ENCODE measurements at regions not wholly inside any gene's neighbourhood (a gene's known extent, or its start where the extent isn't known, plus 50 kb on each side); places are given as distances from the start of the nearest gene placed in this dataset.

DNA sequence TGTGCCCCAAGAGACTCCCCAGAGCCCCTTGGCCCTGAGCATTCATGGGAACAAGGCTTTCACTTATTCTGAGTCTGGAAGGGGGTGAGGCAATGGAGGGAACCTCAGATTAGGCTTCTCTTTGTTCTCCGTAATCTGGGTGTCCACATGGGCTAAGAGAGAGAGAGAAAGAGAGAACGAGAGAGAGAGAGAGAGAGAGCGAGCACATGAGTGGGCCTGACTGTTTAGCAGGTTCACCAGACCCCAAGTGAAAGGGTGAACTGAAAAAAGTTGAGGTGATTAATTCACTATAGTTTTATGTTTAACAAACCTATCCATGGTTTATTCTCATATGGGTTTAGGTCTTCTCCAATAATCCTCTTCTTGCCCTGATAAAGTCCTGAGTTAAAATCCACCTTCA lies 183.4 kb upstream of the VASH1 start:
- Histone ChIP-seq H3K36me3 (no peaks in the 10 kb centered on the region), H3K4me3 (no peak overlapping the region), H3K9me3 (peaks cover 0 to 5% (median 0%) of the 10 kb centered on the region in 8 donors), H3K27ac (no peak overlapping the region), H3K4me1 (peaks cover 0 to 16% (median 6%) of the 10 kb centered on the region in 6 donors), H3K27me3 (replicated peaks in 1 of 7) (peaks cover 0 to 11% (median 0%) of the 10 kb centered on the region in 7 donors)
- 88 to 95% (median 92%) methylated on average over 3 of the region's 3 CpGs for WGBS, 5 donors
- no peak for TF ChIP-seq POLR2A (IDR thresholded peaks at IDR 0.05)
- TF ChIP-seq, protein P1, sequence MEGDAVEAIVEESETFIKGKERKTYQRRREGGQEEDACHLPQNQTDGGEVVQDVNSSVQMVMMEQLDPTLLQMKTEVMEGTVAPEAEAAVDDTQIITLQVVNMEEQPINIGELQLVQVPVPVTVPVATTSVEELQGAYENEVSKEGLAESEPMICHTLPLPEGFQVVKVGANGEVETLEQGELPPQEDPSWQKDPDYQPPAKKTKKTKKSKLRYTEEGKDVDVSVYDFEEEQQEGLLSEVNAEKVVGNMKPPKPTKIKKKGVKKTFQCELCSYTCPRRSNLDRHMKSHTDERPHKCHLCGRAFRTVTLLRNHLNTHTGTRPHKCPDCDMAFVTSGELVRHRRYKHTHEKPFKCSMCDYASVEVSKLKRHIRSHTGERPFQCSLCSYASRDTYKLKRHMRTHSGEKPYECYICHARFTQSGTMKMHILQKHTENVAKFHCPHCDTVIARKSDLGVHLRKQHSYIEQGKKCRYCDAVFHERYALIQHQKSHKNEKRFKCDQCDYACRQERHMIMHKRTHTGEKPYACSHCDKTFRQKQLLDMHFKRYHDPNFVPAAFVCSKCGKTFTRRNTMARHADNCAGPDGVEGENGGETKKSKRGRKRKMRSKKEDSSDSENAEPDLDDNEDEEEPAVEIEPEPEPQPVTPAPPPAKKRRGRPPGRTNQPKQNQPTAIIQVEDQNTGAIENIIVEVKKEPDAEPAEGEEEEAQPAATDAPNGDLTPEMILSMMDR (IDR thresholded peaks at IDR 0.05 in 8 of 11, conservative IDR thresholded peaks at IDR 0.05 in 3 of 11): no peak
- TF ChIP-seq POLR2AphosphoS5 (IDR thresholded peaks at IDR 0.05): no peak
- DNase-seq: no peak
- intact Hi-C loops (cut with DNase I; ENCODE audit: low total_unique reads): no loop called here

- intact Hi-C loops (cut with DNase I; ENCODE audit: low total_unique reads): no loop called here
- WGBS, 5 donors: 76 to 96% (median 86%) methylated on average over 2 of the region's 2 CpGs
- DNase-seq: no peak
Measured at GRCh38 chr14:76580399-76580798, 180.9 kb upstream of the VASH1 start.

GRCh38 chr14:76580967-76581366 lies 180.3 kb upstream of the VASH1 start:
- Histone ChIP-seq H3K4me3 (no peak overlapping the region), H3K27ac (no peak overlapping the region), H3K36me3 (no peaks in the 10 kb centered on the region), H3K27me3 (replicated peaks in 1 of 7) (no peaks in the 10 kb centered on the region), H3K4me1 (peaks cover 0 to 35% (median 16%) of the 10 kb centered on the region in 6 donors), H3K9me3 (peaks cover 0 to 5% (median 0%) of the 10 kb centered on the region in 8 donors)
- no peak for TF ChIP-seq POLR2AphosphoS5 (IDR thresholded peaks at IDR 0.05)
- TF ChIP-seq, protein P1 (IDR thresholded peaks at IDR 0.05 in 8 of 11, conservative IDR thresholded peaks at IDR 0.05 in 3 of 11): no peak
- TF ChIP-seq POLR2A (IDR thresholded peaks at IDR 0.05): no peak
- WGBS, 5 donors: 93 to 100% (median 97%) methylated on average over 1 of the region's 1 CpG
- no peak for DNase-seq
- intact Hi-C loops (cut with DNase I; ENCODE audit: low total_unique reads): no loop called here

More at GRCh38 chr14:76580399-76580798, 180.9 kb upstream of the VASH1 start:
- TF ChIP-seq, protein P1 (IDR thresholded peaks at IDR 0.05 in 8 of 11, conservative IDR thresholded peaks at IDR 0.05 in 3 of 11): no peak
- no peak for TF ChIP-seq POLR2A (IDR thresholded peaks at IDR 0.05)
- no peak for TF ChIP-seq POLR2AphosphoS5 (IDR thresholded peaks at IDR 0.05)
- Histone ChIP-seq H3K9me3 (peaks cover 0 to 5% (median 0%) of the 10 kb centered on the region in 8 donors), H3K27me3 (replicated peaks in 1 of 7) (no peaks in the 10 kb centered on the region), H3K36me3 (no peaks in the 10 kb centered on the region), H3K27ac (no peak overlapping the region), H3K4me3 (no peak overlapping the region), H3K4me1 (peaks cover 0 to 34% (median 12%) of the 10 kb centered on the region in 6 donors)

DNA sequence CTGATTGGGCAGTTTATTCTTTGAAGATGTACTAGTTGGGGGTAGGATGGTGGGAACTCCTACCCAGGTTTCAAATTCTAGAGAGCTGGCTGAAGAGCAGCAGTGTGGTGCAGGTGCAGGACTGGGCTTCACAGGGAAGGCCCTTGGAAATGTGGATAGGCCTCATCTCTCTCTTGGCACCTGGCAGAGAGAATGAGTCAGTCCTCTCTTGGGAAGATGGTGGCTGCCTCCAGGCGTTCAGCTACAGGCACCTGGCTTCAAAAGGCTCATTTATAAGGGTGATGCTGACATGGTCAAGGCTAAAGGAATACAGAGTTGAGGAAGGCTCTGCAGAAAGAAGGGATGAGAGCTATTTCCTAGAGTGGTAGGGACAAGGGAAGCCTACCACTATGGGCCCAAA lies 179.7 kb upstream of the VASH1 start:
- peaks cover 0 to 35% (median 13%) of the 10 kb centered on the region in 6 donors for H3K4me1 ChIP-seq
- WGBS, 5 donors: 58 to 92% (median 82%) methylated on average over 1 of the region's 1 CpG
- H3K9me3 ChIP-seq: peaks cover 0 to 5% (median 0%) of the 10 kb centered on the region in 8 donors
- no peak for DNase-seq
- no peaks in the 10 kb centered on the region for H3K27me3 ChIP-seq (replicated peaks in 1 of 7)
- intact Hi-C loops (cut with DNase I; ENCODE audit: low total_unique reads): no loop called here
- H3K36me3 ChIP-seq: no peaks in the 10 kb centered on the region
- H3K27ac ChIP-seq: no peak overlapping the region
- TF ChIP-seq POLR2A (IDR thresholded peaks at IDR 0.05): no peak
- no peak for TF ChIP-seq POLR2AphosphoS5 (IDR thresholded peaks at IDR 0.05)
- TF ChIP-seq, protein P1 (IDR thresholded peaks at IDR 0.05 in 8 of 11, conservative IDR thresholded peaks at IDR 0.05 in 3 of 11): no peak
- H3K4me3 ChIP-seq: no peak overlapping the region
